Caco-2 (cell line): ENCODE measurements at regions not wholly inside any gene's neighbourhood (a gene's known extent, or its start where the extent isn't known, plus 50 kb on each side); places are given as distances from the start of the nearest gene placed in this dataset.

Experiments
- BruUV-seq: library from RNA; stranded (reverse); fragments of 400-500 nt; replicated peaks from 2 replicates; lab custom pipeline; 2021; lab: Mats Ljungman, UMichigan
- CTCF ChIA-PET: fragments of 300-600 bp; sonication (Branson Sonifier 250); formaldehyde crosslinking; loops from one replicate; lab custom pipeline; 2022; ENCODE audit warnings: antibody characterized with exemption; lab: Charles Lee
- POLR2A ChIA-PET: fragments of 300-600 bp; sonication (Branson Sonifier 250); formaldehyde crosslinking; loops from one replicate; lab custom pipeline; 2022; ENCODE audit warnings: antibody characterized with exemption; lab: Charles Lee
- DNase-seq, 2 experiments: peaks; one replicate each; pipeline versions ENCODE4 v3.0.0 to v3.0.0-alpha.2; 2020 to 2022
- H3K27me3 ChIP-seq: replicated peaks from 2 replicates; pipeline ENCODE4 v1.6.0; 2011; ENCODE audit warnings: low read length; ENCODE audit not compliant: control insufficient read depth, insufficient read depth
- H3K36me3 ChIP-seq: 2 replicates; pipeline ENCODE4 v1.5.1; 2011; ENCODE audit warnings: low read length; ENCODE audit not compliant: control insufficient read depth, insufficient read depth
- H3K4me1 ChIP-seq: fragments of 250-450 bp; sonication (Bioruptor Pico); 2 replicates; pipeline ENCODE4 v1.5.1; 2020; ENCODE audit warnings: mild to moderate bottlenecking
- H3K4me3 ChIP-seq: 2 replicates; pipeline ENCODE4 v1.5.1; 2011; ENCODE audit warnings: low read depth, mild to moderate bottlenecking, control low read depth, low read length
- H3K9me3 ChIP-seq: fragments of 250-450 bp; sonication (Bioruptor Pico); 2 replicates; pipeline ENCODE4 v1.5.1; 2020; ENCODE audit warnings: mild to moderate bottlenecking, moderate library complexity
- H3K27ac Mint-ChIP-seq: one replicate; pipeline ENCODE4 v1.8.0; 2022; ENCODE audit warnings: mixed read lengths; ENCODE audit not compliant: unreplicated experiment
- H3K27me3 Mint-ChIP-seq: one replicate; pipeline ENCODE4 v1.8.0; 2022; ENCODE audit warnings: mixed read lengths; ENCODE audit not compliant: insufficient read depth, unreplicated experiment
- H3K36me3 Mint-ChIP-seq: one replicate; pipeline ENCODE4 v1.8.0; 2022; ENCODE audit warnings: mild to moderate bottlenecking, mixed read lengths; ENCODE audit not compliant: insufficient read depth, unreplicated experiment
- H3K4me1 Mint-ChIP-seq: one replicate; pipeline ENCODE4 v1.8.0; 2022; ENCODE audit warnings: low read depth, mixed read lengths; ENCODE audit not compliant: unreplicated experiment
- H3K4me3 Mint-ChIP-seq: one replicate; pipeline ENCODE4 v1.8.0; 2022; ENCODE audit warnings: mild to moderate bottlenecking, moderate library complexity, mixed read lengths; ENCODE audit not compliant: unreplicated experiment
- H3K9me3 Mint-ChIP-seq: one replicate; pipeline ENCODE4 v1.8.0; 2022; ENCODE audit warnings: mixed read lengths; ENCODE audit not compliant: unreplicated experiment
- intact Hi-C: fragments of 100-400 bp; cut with micrococcal nuclease; formaldehyde crosslinking; loops from one replicate; pipeline ENCODE4 v1.10.0; 2022; ENCODE audit not compliant: unreplicated experiment
- TF ChIP-seq, protein P1 (sequence below), 2 experiments: fragments of 200-600 bp in 1 of 2; IDR thresholded peaks; 1 replicate in 1 of 2; 2 replicates in 1 of 2; pipeline versions ENCODE4 v1.5.1 to v1.8.0; 2011 to 2022; ENCODE audit warnings: antibody characterized with exemption in 1 of 2, control low read depth in 1 of 2, inconsistent platforms in 1 of 2, low read depth in 1 of 2, low read length in 1 of 2, mild to moderate bottlenecking in 1 of 2, moderate library complexity in 1 of 2; ENCODE audit not compliant: insufficient read depth in 1 of 2, severe bottlenecking in 1 of 2, unreplicated experiment in 1 of 2

DNA sequence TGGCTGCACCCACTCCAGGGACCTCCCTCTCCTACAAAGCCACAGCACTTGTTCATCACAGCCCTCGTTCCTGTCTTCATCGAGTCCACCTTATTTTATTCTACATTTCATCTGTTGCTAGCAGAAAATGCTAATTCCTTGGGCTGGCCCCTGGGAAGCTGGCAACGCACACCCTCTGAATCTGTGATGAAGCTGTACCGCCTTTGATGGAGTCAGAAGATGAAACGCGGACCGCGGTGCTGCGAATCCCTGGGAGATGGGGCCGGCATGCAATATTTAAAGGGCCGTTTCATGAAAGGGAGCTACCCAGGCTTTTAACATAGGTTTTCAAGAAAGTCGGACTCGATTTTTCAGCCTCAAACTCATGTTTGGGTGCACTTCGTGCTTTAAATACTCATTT, 88.5 kb downstream of the NPTX2 start:
- H3K9me3 ChIP-seq: no peaks in the 10 kb centered on the region
- H3K4me1 ChIP-seq: no peaks in the 10 kb centered on the region
- Mint-ChIP-seq H3K27ac (no peak overlapping the region), H3K27me3 (peaks cover 18% of the 10 kb centered on the region), H3K4me1 (no peaks in the 10 kb centered on the region), H3K4me3 (no peak overlapping the region), H3K36me3 (no peaks in the 10 kb centered on the region), H3K9me3 (no peaks in the 10 kb centered on the region)
- DNase-seq: no peak
- no TSS peak for BruUV-seq
- CTCF ChIA-PET: no interaction called here
- H3K27me3 ChIP-seq: no peaks in the 10 kb centered on the region
- intact Hi-C loops: no loop called here
- no peak overlapping the region for H3K4me3 ChIP-seq
- POLR2A ChIA-PET: no interaction called here
- no peaks in the 10 kb centered on the region for H3K36me3 ChIP-seq
- TF ChIP-seq, protein P1, sequence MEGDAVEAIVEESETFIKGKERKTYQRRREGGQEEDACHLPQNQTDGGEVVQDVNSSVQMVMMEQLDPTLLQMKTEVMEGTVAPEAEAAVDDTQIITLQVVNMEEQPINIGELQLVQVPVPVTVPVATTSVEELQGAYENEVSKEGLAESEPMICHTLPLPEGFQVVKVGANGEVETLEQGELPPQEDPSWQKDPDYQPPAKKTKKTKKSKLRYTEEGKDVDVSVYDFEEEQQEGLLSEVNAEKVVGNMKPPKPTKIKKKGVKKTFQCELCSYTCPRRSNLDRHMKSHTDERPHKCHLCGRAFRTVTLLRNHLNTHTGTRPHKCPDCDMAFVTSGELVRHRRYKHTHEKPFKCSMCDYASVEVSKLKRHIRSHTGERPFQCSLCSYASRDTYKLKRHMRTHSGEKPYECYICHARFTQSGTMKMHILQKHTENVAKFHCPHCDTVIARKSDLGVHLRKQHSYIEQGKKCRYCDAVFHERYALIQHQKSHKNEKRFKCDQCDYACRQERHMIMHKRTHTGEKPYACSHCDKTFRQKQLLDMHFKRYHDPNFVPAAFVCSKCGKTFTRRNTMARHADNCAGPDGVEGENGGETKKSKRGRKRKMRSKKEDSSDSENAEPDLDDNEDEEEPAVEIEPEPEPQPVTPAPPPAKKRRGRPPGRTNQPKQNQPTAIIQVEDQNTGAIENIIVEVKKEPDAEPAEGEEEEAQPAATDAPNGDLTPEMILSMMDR (IDR thresholded peaks at IDR 0.05; ENCODE audit: insufficient read depth in 1 of 2, low read depth in 1 of 2, low read length in 1 of 2, severe bottlenecking in 1 of 2, unreplicated experiment in 1 of 2): no peak

GRCh38 chr7:98707076-98707475, 90.0 kb downstream of the NPTX2 start:
- intact Hi-C loops: no loop called here
- CTCF ChIA-PET: no interaction called here
- no peak for DNase-seq
- Mint-ChIP-seq H3K9me3 (no peaks in the 10 kb centered on the region), H3K27me3 (peaks cover 16% of the 10 kb centered on the region), H3K4me1 (no peaks in the 10 kb centered on the region), H3K4me3 (no peak overlapping the region), H3K36me3 (no peaks in the 10 kb centered on the region), H3K27ac (no peak overlapping the region)
- H3K4me1 ChIP-seq: no peaks in the 10 kb centered on the region
- POLR2A ChIA-PET: no interaction called here
- H3K4me3 ChIP-seq: no peak overlapping the region
- H3K27me3 ChIP-seq: no peaks in the 10 kb centered on the region
- BruUV-seq: no TSS peak
- no peaks in the 10 kb centered on the region for H3K9me3 ChIP-seq
- no peaks in the 10 kb centered on the region for H3K36me3 ChIP-seq
- TF ChIP-seq, protein P1 (IDR thresholded peaks at IDR 0.05; ENCODE audit: insufficient read depth in 1 of 2, low read depth in 1 of 2, low read length in 1 of 2, severe bottlenecking in 1 of 2, unreplicated experiment in 1 of 2): no peak

GRCh38 chr7:98711945-98712344, 94.9 kb downstream of the NPTX2 start:
- H3K27me3 ChIP-seq: no peaks in the 10 kb centered on the region
- Mint-ChIP-seq H3K4me1 (no peaks in the 10 kb centered on the region), H3K36me3 (no peaks in the 10 kb centered on the region), H3K27me3 (peaks cover 13% of the 10 kb centered on the region), H3K4me3 (no peak overlapping the region), H3K9me3 (no peaks in the 10 kb centered on the region), H3K27ac (no peak overlapping the region)
- no peaks in the 10 kb centered on the region for H3K9me3 ChIP-seq
- no peak overlapping the region for H3K4me3 ChIP-seq
- ChIA-PET CTCF (no interaction called here), POLR2A (no interaction called here)
- no peak for DNase-seq
- TF ChIP-seq, protein P1 (IDR thresholded peaks at IDR 0.05; ENCODE audit: insufficient read depth in 1 of 2, low read depth in 1 of 2, low read length in 1 of 2, severe bottlenecking in 1 of 2, unreplicated experiment in 1 of 2): no peak
- no peaks in the 10 kb centered on the region for H3K4me1 ChIP-seq
- BruUV-seq: no TSS peak
- no peaks in the 10 kb centered on the region for H3K36me3 ChIP-seq
- intact Hi-C loops: no loop called here
